Right atrium auricular region (tissue), 2 donors: ENCODE measurements at regions not wholly inside any gene's neighbourhood (a gene's known extent, or its start where the extent isn't known, plus 50 kb on each side); places are given as distances from the start of the nearest gene placed in this dataset.
"Not testable (repeated sequence)": the region's sequence is repeated elsewhere in the genome, so short reads cannot be mapped to it uniquely, and the experiment has no call there.

ENCODE experiments used
- DNase-seq: peaks from one replicate; pipeline ENCODE4 v3.0.0-alpha.2; 2019; ENCODE audit warnings: low spot score
- H3K27ac ChIP-seq, 2 donors: fragments of 200-600 bp; sonication (generic); 1 replicate in 1 of 2; 2 replicates in 1 of 2; pipeline ENCODE4 v1.5.1; 2016 to 2019
- H3K27me3 ChIP-seq, 2 donors: fragments of 200-600 bp; sonication (generic); one replicate each; pipeline versions ENCODE4 v1.5.1 to v1.6.0; 2017 to 2019
- H3K36me3 ChIP-seq: fragments of 200-600 bp; sonication (generic); one replicate; pipeline ENCODE4 v1.5.1; 2016
- H3K4me1 ChIP-seq, 2 donors: fragments of 200-600 bp; sonication (generic); one replicate each; pipeline versions ENCODE4 v1.5.1 to v1.6.0; 2017 to 2019
- H3K4me3 ChIP-seq, 2 donors: fragments of 200-600 bp; sonication (generic); 1 replicate in 1 of 2; 2 replicates in 1 of 2; pipeline ENCODE4 v1.5.1; 2017 to 2019; ENCODE audit warnings: mild to moderate bottlenecking in 1 of 2, moderate library complexity in 1 of 2
- H3K9me3 ChIP-seq, 2 donors: fragments of 200-600 bp; sonication (generic); one replicate each; pipeline ENCODE4 v1.5.1; 2019
- CTCF ChIP-seq, 2 donors: fragments of 200-600 bp; sonication (generic); IDR thresholded peaks; one replicate each; pipeline ENCODE4 v1.5.1; 2019; ENCODE audit warnings: antibody characterized with exemption in 2 of 2

DNA sequence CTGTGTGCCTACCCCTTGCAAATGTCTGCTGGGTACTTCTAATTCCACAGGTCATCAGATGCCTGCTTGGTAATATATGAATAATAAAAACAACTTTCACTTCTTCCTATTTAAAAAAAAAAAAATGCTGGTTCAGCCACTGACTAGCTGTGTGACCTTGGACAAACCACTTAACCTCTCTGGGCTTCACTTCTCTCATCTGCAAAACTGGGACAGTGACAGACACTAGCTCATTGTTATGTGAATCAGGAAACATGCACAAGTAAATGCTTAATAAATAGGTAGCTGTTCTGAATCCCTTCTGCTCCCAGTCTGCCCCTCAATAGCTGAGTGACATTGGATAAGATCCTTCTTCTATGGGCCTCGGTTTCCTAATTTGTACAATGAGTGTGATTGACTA, 62.6 kb upstream of the HAND1 start:
- TF ChIP-seq CTCF (IDR thresholded peaks at IDR 0.05): no peak
- H3K27ac ChIP-seq: no peak overlapping the region
- no peaks in the 10 kb centered on the region for H3K36me3 ChIP-seq
- H3K4me1 ChIP-seq: no peaks in the 10 kb centered on the region
- no peaks in the 10 kb centered on the region for H3K27me3 ChIP-seq
- no peak overlapping the region for H3K4me3 ChIP-seq
- no peaks in the 10 kb centered on the region for H3K9me3 ChIP-seq
- DNase-seq: no peak

- no peak overlapping the region for H3K4me3 ChIP-seq
- H3K27me3 ChIP-seq: no peaks in the 10 kb centered on the region
- H3K4me1 ChIP-seq: no peaks in the 10 kb centered on the region
- peak; percentile 21 for DNase-seq
- no peak for TF ChIP-seq CTCF (IDR thresholded peaks at IDR 0.05)
- H3K36me3 ChIP-seq: no peaks in the 10 kb centered on the region
- H3K27ac ChIP-seq: no peak overlapping the region
- H3K9me3 ChIP-seq: no peaks in the 10 kb centered on the region
Observed at GRCh38 chr5:154538492-154538891, 60.5 kb upstream of the HAND1 start.

DNA sequence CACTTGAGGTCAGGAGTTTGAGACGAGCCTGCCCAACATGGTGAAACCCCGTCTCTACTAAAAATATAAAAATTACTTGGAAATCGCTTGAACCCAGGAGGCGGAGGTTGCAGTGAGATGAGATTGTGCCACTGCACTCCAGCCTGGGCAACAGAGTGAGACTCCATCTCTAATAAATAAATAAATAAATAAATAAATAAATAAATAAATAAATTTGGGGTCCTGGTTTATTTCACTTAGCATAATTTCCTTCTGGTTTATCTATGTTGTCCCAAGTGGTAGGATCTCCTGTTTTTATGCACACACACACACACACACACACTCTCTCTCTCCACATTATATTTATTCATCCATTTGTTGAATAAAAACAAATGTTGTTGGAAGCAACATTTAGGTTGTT, 58.4 kb upstream of the HAND1 start:
- not testable (repeated sequence) for H3K4me1 ChIP-seq, H3K4me3 ChIP-seq, H3K27ac ChIP-seq, H3K27me3 ChIP-seq, H3K9me3 ChIP-seq, H3K36me3 ChIP-seq
- DNase-seq: peak; percentile 16

DNA sequence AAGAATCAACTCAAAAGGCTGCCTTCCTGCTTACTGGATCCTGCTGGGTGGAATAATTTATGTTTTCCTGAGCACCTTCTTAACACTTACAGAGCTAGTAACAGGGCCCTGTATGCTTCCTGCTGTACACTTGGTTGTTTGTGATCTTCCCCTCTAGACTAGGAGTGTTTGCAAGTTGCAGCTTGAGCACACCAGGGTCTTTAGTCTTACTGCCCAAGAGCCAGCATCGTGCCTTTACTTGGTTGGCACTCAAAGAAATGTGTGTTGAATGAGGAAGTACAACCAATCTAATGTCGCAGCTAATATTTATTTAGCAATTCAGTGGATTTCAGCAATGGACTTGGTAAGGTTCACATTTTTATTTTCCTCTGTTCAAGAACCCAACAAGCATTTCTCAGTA, 57.5 kb upstream of the HAND1 start:
- H3K36me3 ChIP-seq: no peaks in the 10 kb centered on the region

DNA sequence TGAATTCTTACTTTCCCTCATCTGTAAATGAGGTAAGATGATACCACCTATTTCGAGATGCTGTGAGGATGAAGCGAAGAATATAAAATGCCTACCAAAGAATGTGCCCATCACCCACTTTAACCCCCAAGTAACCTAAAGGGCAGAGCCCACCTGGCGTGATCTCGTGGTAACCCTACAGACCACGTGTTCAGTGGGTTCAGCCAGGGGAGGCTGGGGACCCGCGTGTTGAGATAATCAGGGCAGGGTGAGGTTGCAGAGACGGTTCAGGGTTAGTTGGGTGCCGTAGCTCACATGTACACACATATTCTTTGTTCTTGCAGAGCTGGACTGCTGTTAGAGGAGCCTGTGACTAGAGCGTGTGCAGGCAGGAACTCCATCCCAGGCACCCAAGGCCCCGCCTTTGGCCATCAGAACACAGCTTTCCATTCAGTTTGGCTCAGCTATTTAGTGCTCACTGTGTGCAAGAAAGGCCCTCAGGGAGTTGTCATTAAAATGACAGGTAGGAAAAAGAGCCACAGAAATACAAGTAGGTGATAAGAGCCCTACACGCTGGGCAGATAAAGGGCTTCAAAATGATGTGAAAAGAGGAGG, 56.5 kb upstream of the HAND1 start:
- no peaks in the 10 kb centered on the region for H3K9me3 ChIP-seq
- H3K27me3 ChIP-seq: no peaks in the 10 kb centered on the region
- H3K4me1 ChIP-seq: no peaks in the 10 kb centered on the region
- no peak overlapping the region for H3K4me3 ChIP-seq
- H3K27ac ChIP-seq: no peak overlapping the region
- H3K36me3 ChIP-seq: no peaks in the 10 kb centered on the region
- no peak for TF ChIP-seq CTCF (IDR thresholded peaks at IDR 0.05)
- no peak for DNase-seq

More for the DNA sequence above, 57.5 kb upstream of the HAND1 start:
- Histone ChIP-seq H3K4me3 (no peak overlapping the region), H3K27ac (no peak overlapping the region), H3K4me1 (no peaks in the 10 kb centered on the region), H3K9me3 (no peaks in the 10 kb centered on the region), H3K27me3 (no peaks in the 10 kb centered on the region)
- TF ChIP-seq CTCF (IDR thresholded peaks at IDR 0.05): no peak
- no peak for DNase-seq

DNA sequence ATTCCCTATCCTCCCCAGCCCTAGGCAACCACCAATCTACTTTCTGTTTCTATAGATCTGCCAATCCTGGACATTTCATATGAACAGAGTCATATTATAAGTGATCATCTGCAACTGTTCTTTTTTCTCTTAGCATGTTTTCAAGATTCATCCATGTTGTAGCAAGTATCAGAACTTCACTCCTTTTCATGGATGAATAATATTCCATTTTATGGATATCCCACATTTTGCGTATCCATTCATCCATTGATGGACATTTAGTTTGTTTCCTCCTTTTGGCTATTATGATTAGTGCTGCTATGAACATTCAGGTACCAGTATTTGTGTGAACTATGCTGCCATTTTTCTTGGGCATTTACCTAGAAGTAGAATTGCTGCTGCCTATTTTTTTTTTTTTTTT, 51.3 kb upstream of the HAND1 start:
- H3K27me3 ChIP-seq: no peaks in the 10 kb centered on the region

More for the DNA sequence above, 51.3 kb upstream of the HAND1 start:
- Histone ChIP-seq H3K9me3 (no peaks in the 10 kb centered on the region), H3K27ac (no peak overlapping the region), H3K36me3 (no peaks in the 10 kb centered on the region), H3K4me3 (no peak overlapping the region), H3K4me1 (no peaks in the 10 kb centered on the region)
- TF ChIP-seq CTCF (IDR thresholded peaks at IDR 0.05): no peak
- no peak for DNase-seq
